Activated CD4-positive, CD25-positive, alpha-beta regulatory T cell treated with anti-CD3 and anti-CD28 coated beads, Interleukin-2, amount 50 U/mL, for 72 hours (primary cell): ENCODE measurements at regions not wholly inside any gene's neighbourhood (a gene's known extent, or its start where the extent isn't known, plus 50 kb on each side); places are given as distances from the start of the nearest gene placed in this dataset.

ENCODE experiments used
- DNase-seq: peaks from one replicate; pipeline ENCODE4 v3.0.0; 2021

- DNase-seq, result no peak
Measured at GRCh38 chr3:7915356-7915755, 586.3 kb upstream of the LMCD1 start.

GRCh38 chr3:7917443-7918151 lies 584.0 kb upstream of the LMCD1 start:
- DNase-seq, result no peak

GRCh38 chr3:7920211-7920610 lies 581.4 kb upstream of the LMCD1 start:
- DNase-seq, result no peak

GRCh38 chr3:7924228-7924627 lies 577.4 kb upstream of the LMCD1 start:
- no peak for DNase-seq

- no peak for DNase-seq
Measured at GRCh38 chr3:7927015-7927414, 574.6 kb upstream of the LMCD1 start.

- no peak for DNase-seq
Measured at GRCh38 chr3:7927864-7928263, 573.8 kb upstream of the LMCD1 start.

- no peak for DNase-seq
Measured at GRCh38 chr3:7929319-7929889, 572.2 kb upstream of the LMCD1 start.

GRCh38 chr3:7934362-7934761 lies 567.3 kb upstream of the LMCD1 start:
- DNase-seq, result no peak

GRCh38 chr3:7947930-7948329 lies 553.7 kb upstream of the LMCD1 start:
- no peak for DNase-seq

GRCh38 chr3:7950890-7951289 lies 550.7 kb upstream of the LMCD1 start:
- no peak for DNase-seq

- no peak for DNase-seq
Measured at GRCh38 chr3:7953449-7954014, 548.1 kb upstream of the LMCD1 start.

- DNase-seq, result no peak
Measured at GRCh38 chr3:7957024-7957423, 544.6 kb upstream of the LMCD1 start.

- no peak for DNase-seq
Measured at GRCh38 chr3:7959094-7959493, 542.5 kb upstream of the LMCD1 start.

GRCh38 chr3:7960601-7961000 lies 541.0 kb upstream of the LMCD1 start:
- DNase-seq, result no peak

GRCh38 chr3:7962301-7962700 lies 539.3 kb upstream of the LMCD1 start:
- no peak for DNase-seq

- no peak for DNase-seq
Measured at GRCh38 chr3:7964899-7965298, 536.7 kb upstream of the LMCD1 start.

GRCh38 chr3:7973006-7973405 lies 528.6 kb upstream of the LMCD1 start:
- DNase-seq, result no peak

- no peak for DNase-seq
Measured at GRCh38 chr3:7977245-7978086, 524.2 kb upstream of the LMCD1 start.

GRCh38 chr3:7978087-7978422 lies 523.6 kb upstream of the LMCD1 start:
- DNase-seq, result no peak

- DNase-seq, result no peak
Measured at GRCh38 chr3:7982126-7982525, 519.5 kb upstream of the LMCD1 start.

GRCh38 chr3:7999384-7999783 lies 502.2 kb upstream of the LMCD1 start:
- DNase-seq, result no peak

- no peak for DNase-seq
Measured at GRCh38 chr3:8001307-8001706, 500.3 kb upstream of the LMCD1 start.

GRCh38 chr3:8001712-8002111 lies 499.9 kb upstream of the LMCD1 start:
- no peak for DNase-seq

GRCh38 chr3:8011902-8012301 lies 489.7 kb upstream of the LMCD1 start:
- DNase-seq, result no peak
